ENCODE measurements at regions not wholly inside any gene's neighbourhood (a gene's known extent, or its start where the extent isn't known, plus 50 kb on each side); places are given as distances from the start of the nearest gene placed in this dataset.

DNA sequence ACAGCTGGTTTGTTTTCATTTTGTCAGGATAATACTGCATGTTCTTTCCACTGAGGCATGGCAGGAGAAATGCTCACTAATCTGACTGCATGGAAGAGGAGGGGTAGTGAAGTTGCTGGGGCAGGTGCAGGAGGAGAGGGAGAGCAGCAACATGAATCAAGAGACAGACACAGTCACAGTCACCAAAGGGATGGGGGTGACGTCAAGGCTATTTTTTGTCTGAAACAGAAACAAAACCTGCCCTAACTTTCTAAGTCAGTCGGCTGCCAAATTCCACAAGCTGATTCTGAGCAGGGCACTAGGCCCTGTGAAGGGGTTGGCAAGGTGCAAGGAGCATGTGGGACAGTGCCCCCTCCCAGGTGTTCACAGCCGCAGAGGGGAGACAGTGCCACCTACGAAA is 186.6 kb upstream of the NSMCE3 start:
- Histone ChIP-seq H3K27me3 (ENCODE audit: insufficient read depth, low read length) (no peaks in the 10 kb centered on the region), H3F3A (ENCODE audit: insufficient read depth, low read length) (no peaks in the 10 kb centered on the region), H3K4me1 (ENCODE audit: insufficient read depth, low read length, severe bottlenecking) (no peaks in the 10 kb centered on the region), H3K9ac (ENCODE audit: low read length) (no peak overlapping the region), H3K4me2 (ENCODE audit: low read length) (no peak overlapping the region), H4K20me1 (ENCODE audit: insufficient read depth, low read length) (no peaks in the 10 kb centered on the region), H3K4me3 (ENCODE audit: low read depth, low read length, poor library complexity, severe bottlenecking) (no peak overlapping the region), H2AFZ (ENCODE audit: low read length) (no peak overlapping the region), H3K9me3 (ENCODE audit: low read length) (no peaks in the 10 kb centered on the region), H3K79me2 (ENCODE audit: insufficient read depth, low read length) (no peaks in the 10 kb centered on the region), H3K27ac (ENCODE audit: low read depth, low read length, poor library complexity, severe bottlenecking) (no peak overlapping the region), H3K9me2 (ENCODE audit: low read depth, low read length) (no peaks in the 10 kb centered on the region), H3K36me3 (ENCODE audit: insufficient read depth, low read length) (no peaks in the 10 kb centered on the region)
- TF ChIP-seq CTCF (IDR thresholded peaks at IDR 0.05; ENCODE audit: low read length) = no peak
- TF ChIP-seq EZH2 (IDR thresholded peaks at IDR 0.05; ENCODE audit: borderline replicate concordance, low read length) = no peak

GRCh38 chr15:29455530-29455929 is 185.9 kb upstream of the NSMCE3 start:
- H3K36me3 ChIP-seq (ENCODE audit: insufficient read depth, low read length) = no peaks in the 10 kb centered on the region
- H3K27me3 ChIP-seq (ENCODE audit: insufficient read depth, low read length) = no peaks in the 10 kb centered on the region
- no peak overlapping the region for H3K4me3 ChIP-seq (ENCODE audit: low read depth, low read length, poor library complexity, severe bottlenecking)
- no peak overlapping the region for H3K9ac ChIP-seq (ENCODE audit: low read length)
- TF ChIP-seq CTCF (IDR thresholded peaks at IDR 0.05; ENCODE audit: low read length) (no peak), EZH2 (IDR thresholded peaks at IDR 0.05; ENCODE audit: borderline replicate concordance, low read length) (no peak)
- no peak overlapping the region for H2AFZ ChIP-seq (ENCODE audit: low read length)
- no peaks in the 10 kb centered on the region for H3K9me3 ChIP-seq (ENCODE audit: low read length)
- H3K27ac ChIP-seq (ENCODE audit: low read depth, low read length, poor library complexity, severe bottlenecking) = no peak overlapping the region
- H4K20me1 ChIP-seq (ENCODE audit: insufficient read depth, low read length) = no peaks in the 10 kb centered on the region
- no peak overlapping the region for H3K4me2 ChIP-seq (ENCODE audit: low read length)
- no peaks in the 10 kb centered on the region for H3K4me1 ChIP-seq (ENCODE audit: insufficient read depth, low read length, severe bottlenecking)
- H3F3A ChIP-seq (ENCODE audit: insufficient read depth, low read length) = no peaks in the 10 kb centered on the region
- no peaks in the 10 kb centered on the region for H3K79me2 ChIP-seq (ENCODE audit: insufficient read depth, low read length)
- H3K9me2 ChIP-seq (ENCODE audit: low read depth, low read length) = no peaks in the 10 kb centered on the region

- Histone ChIP-seq H4K20me1 (ENCODE audit: insufficient read depth, low read length) (no peaks in the 10 kb centered on the region), H3K4me3 (ENCODE audit: low read depth, low read length, poor library complexity, severe bottlenecking) (no peak overlapping the region), H3K27ac (ENCODE audit: low read depth, low read length, poor library complexity, severe bottlenecking) (no peak overlapping the region), H3K9me3 (ENCODE audit: low read length) (no peaks in the 10 kb centered on the region), H2AFZ (ENCODE audit: low read length) (no peak overlapping the region), H3K9me2 (ENCODE audit: low read depth, low read length) (no peaks in the 10 kb centered on the region), H3K27me3 (ENCODE audit: insufficient read depth, low read length) (no peaks in the 10 kb centered on the region), H3K79me2 (ENCODE audit: insufficient read depth, low read length) (no peaks in the 10 kb centered on the region), H3K9ac (ENCODE audit: low read length) (no peak overlapping the region), H3K4me2 (ENCODE audit: low read length) (no peak overlapping the region), H3K4me1 (ENCODE audit: insufficient read depth, low read length, severe bottlenecking) (no peaks in the 10 kb centered on the region), H3F3A (ENCODE audit: insufficient read depth, low read length) (no peaks in the 10 kb centered on the region), H3K36me3 (ENCODE audit: insufficient read depth, low read length) (no peaks in the 10 kb centered on the region)
- TF ChIP-seq CTCF (IDR thresholded peaks at IDR 0.05; ENCODE audit: low read length) = no peak
- no peak for TF ChIP-seq EZH2 (IDR thresholded peaks at IDR 0.05; ENCODE audit: borderline replicate concordance, low read length)
These were observed 185.4 kb upstream of the NSMCE3 start for GRCh38 chr15:29455055-29455454.
